GM12892 (cell line): ENCODE measurements at regions not wholly inside any gene's neighbourhood (a gene's known extent, or its start where the extent isn't known, plus 50 kb on each side); places are given as distances from the start of the nearest gene placed in this dataset.

Experiments
- POLR2A ChIP-seq: IDR thresholded peaks from 2 replicates; pipeline ENCODE4 v1.6.1; 2011; ENCODE audit warnings: low read depth, low read length, control low read depth
- POLR2AphosphoS5 ChIP-seq: IDR thresholded peaks from 2 replicates; pipeline ENCODE4 v1.6.1; 2011; ENCODE audit warnings: low read depth, low read length, control low read depth
- TAF1 ChIP-seq: IDR thresholded peaks from 2 replicates; pipeline ENCODE4 v1.6.1; 2011; ENCODE audit warnings: low read depth, mild to moderate bottlenecking, control low read depth, low read length, borderline replicate concordance

GRCh38 chr14:87008965-87009364 is 984.0 kb downstream of the GALC start:
- TF ChIP-seq TAF1, result no peak
- no peak for TF ChIP-seq POLR2A
- TF ChIP-seq POLR2AphosphoS5, result no peak
